Upper lobe of right lung (tissue), 1 donor: ENCODE measurements at regions not wholly inside any gene's neighbourhood (a gene's known extent, or its start where the extent isn't known, plus 50 kb on each side); places are given as distances from the start of the nearest gene placed in this dataset.

Source experiments
- ATAC-seq: fragments of 200-7000 bp; cut with Tn5 transposase; one replicate; pipeline ENCODE4 v1.9.1; 2020; ENCODE audit warnings: mild to moderate bottlenecking, moderate library complexity
- DNase-seq: peaks from one replicate; pipeline ENCODE4 v3.0.0-alpha.2; 2020
- H3K27ac ChIP-seq: fragments of 200-600 bp; one replicate; pipeline ENCODE4 v1.8.0; 2022
- H3K27me3 ChIP-seq: fragments of 200-600 bp; one replicate; pipeline ENCODE4 v1.8.0; 2022; ENCODE audit warnings: mild to moderate bottlenecking
- H3K36me3 ChIP-seq: fragments of 200-600 bp; one replicate; pipeline ENCODE4 v1.8.0; 2022
- H3K4me1 ChIP-seq: fragments of 200-600 bp; one replicate; pipeline ENCODE4 v1.8.0; 2022
- H3K4me3 ChIP-seq: fragments of 200-600 bp; one replicate; pipeline ENCODE4 v1.8.0; 2022; ENCODE audit warnings: mild to moderate bottlenecking
- H3K9me3 ChIP-seq: fragments of 200-600 bp; one replicate; pipeline ENCODE4 v1.8.0; 2022
- intact Hi-C: fragments of 100-400 bp; cut with DNase I; formaldehyde crosslinking; loops from one replicate; pipeline ENCODE4 v1.11.0; 2022
- TF ChIP-seq, protein P1 (sequence below): fragments of 200-600 bp; IDR thresholded peaks from one replicate; pipeline ENCODE4 v1.8.0; 2022; ENCODE audit warnings: antibody characterized with exemption
- donor health status: DM: no; HTN: yes; CAD: no; lungs with severe emphysema.

DNA sequence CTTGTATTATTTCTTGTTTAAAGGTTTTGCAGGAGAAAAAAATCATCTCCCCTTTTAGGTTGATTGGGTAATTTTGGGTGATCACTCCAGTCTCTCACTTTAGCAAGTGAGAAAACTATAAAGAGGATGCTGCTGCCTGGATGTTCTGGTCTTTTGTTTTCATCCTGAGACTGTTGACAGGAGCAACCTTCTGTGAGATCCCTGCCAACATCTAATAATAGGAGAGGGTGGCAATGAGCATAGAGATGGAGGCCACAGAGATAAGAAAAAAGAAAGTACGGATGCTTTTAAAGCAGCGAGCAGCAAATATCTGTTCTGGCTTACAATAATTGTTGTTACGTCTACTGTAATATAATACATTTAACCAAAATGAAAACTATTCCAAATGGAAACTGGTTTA is 293.6 kb upstream of the MTNR1B start:
- H3K9me3 ChIP-seq: no peaks in the 10 kb centered on the region
- no peak for DNase-seq
- intact Hi-C loops: no loop called here
- H3K4me1 ChIP-seq: no peaks in the 10 kb centered on the region
- no peak overlapping the region for H3K27ac ChIP-seq
- H3K36me3 ChIP-seq: no peaks in the 10 kb centered on the region
- no peaks in the 10 kb centered on the region for H3K27me3 ChIP-seq
- H3K4me3 ChIP-seq: no peak overlapping the region
- ATAC-seq: no peak
- TF ChIP-seq, protein P1, sequence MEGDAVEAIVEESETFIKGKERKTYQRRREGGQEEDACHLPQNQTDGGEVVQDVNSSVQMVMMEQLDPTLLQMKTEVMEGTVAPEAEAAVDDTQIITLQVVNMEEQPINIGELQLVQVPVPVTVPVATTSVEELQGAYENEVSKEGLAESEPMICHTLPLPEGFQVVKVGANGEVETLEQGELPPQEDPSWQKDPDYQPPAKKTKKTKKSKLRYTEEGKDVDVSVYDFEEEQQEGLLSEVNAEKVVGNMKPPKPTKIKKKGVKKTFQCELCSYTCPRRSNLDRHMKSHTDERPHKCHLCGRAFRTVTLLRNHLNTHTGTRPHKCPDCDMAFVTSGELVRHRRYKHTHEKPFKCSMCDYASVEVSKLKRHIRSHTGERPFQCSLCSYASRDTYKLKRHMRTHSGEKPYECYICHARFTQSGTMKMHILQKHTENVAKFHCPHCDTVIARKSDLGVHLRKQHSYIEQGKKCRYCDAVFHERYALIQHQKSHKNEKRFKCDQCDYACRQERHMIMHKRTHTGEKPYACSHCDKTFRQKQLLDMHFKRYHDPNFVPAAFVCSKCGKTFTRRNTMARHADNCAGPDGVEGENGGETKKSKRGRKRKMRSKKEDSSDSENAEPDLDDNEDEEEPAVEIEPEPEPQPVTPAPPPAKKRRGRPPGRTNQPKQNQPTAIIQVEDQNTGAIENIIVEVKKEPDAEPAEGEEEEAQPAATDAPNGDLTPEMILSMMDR: no peak

DNA sequence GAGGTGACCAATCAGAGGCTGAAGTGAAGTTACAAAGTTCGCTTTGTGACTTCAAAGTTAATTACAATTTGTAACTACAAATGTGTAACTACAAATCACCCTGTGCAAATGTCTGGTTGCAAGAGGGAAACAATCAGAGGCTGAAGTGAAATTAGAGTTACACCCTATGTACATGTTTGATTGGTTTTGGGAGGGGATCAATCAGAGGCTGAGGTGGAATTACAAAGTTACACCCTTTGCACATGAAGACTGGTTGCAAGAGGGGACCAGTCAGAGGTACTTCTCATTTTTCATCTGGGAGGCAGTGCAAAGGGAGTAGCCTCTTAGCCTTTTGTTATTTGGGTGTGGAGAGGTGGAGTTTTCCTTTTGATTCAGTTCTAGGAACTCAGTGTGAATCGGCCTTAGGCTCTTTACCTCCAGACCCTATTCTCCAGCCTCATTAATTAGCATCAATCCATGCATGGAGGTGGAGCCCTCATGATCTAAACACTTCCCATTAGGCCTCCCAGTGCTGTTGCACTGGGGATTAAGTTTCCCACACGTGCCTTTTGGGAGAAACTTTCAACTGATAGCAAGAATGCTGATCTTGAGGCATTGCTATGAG is 291.3 kb upstream of the MTNR1B start:
- Histone ChIP-seq H3K9me3 (no peaks in the 10 kb centered on the region), H3K27me3 (no peaks in the 10 kb centered on the region), H3K36me3 (no peaks in the 10 kb centered on the region), H3K4me3 (no peak overlapping the region), H3K4me1 (no peaks in the 10 kb centered on the region), H3K27ac (no peak overlapping the region)
- intact Hi-C loops: no loop called here
- ATAC-seq (no peak), DNase-seq (no peak)
- TF ChIP-seq, protein P1: no peak

DNA sequence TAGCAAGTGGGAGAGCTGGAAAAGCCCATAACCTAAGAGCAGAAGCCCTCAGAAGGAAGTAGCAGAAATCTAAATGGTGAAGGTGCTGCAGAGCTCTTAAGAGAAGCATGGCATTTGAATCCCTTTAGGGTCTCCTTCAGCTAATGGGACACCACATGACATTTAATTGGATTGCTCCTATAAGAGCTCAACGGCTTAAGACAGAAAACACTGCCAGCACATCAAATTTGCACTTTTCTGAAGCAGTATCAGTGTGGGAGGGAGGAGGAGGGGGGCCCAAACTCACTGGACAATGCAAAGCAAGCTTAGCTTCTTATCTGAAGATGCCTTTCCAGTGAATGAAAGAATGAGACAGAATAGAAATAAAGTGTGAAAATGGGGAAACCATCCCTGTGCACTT is 287.9 kb upstream of the MTNR1B start:
- Histone ChIP-seq H3K27ac (no peak overlapping the region), H3K36me3 (no peaks in the 10 kb centered on the region), H3K9me3 (no peaks in the 10 kb centered on the region), H3K4me3 (no peak overlapping the region), H3K27me3 (no peaks in the 10 kb centered on the region), H3K4me1 (no peaks in the 10 kb centered on the region)
- intact Hi-C loops: no loop called here
- no peak for ATAC-seq
- DNase-seq: no peak
- TF ChIP-seq, protein P1: no peak

DNA sequence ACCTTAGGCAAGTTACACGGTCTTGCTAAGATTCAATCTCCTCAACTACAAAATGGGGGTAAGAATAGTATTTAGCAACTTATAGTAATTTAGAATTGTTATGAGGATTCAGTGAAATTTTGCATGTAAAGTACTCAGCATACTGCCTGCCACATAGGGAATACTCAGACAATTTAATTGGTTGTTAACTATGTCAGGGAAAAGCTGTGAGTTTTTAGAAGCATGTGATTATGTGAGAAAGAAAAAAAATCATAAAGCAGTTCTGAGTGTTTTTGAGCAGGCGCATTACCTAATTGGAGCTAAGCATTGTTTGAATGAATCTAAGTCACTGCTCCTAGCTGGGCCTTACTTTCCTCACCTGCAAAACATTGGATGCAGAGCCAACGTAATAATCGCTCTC is 287.3 kb upstream of the MTNR1B start:
- no peak overlapping the region for H3K4me3 ChIP-seq
- H3K4me1 ChIP-seq: no peaks in the 10 kb centered on the region
- intact Hi-C loops: no loop called here
- DNase-seq (no peak), ATAC-seq (no peak)
- H3K36me3 ChIP-seq: no peaks in the 10 kb centered on the region
- no peak overlapping the region for H3K27ac ChIP-seq
- TF ChIP-seq, protein P1: no peak
- H3K27me3 ChIP-seq: no peaks in the 10 kb centered on the region
- H3K9me3 ChIP-seq: no peaks in the 10 kb centered on the region

DNA sequence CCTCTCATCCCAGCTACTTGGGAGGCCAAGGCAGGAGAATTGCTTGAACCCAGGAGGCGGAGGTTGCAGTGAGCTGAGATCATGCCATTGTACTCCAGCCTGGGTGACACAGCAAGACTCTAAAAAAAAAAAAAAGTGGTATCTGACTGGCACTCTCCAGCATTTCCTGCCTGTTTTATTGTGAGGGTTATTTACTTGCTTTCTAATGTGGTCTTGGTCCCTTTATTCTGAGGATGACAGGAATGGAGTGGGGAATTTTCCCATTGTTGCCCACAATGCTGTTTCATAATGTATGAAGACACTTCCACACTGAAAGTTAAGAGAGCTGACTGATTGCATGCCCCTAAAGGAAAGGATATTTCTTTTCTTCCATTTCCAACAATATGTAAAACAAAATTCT is 286.5 kb upstream of the MTNR1B start:
- Histone ChIP-seq H3K27me3 (no peaks in the 10 kb centered on the region), H3K4me1 (no peaks in the 10 kb centered on the region), H3K9me3 (no peaks in the 10 kb centered on the region), H3K36me3 (no peaks in the 10 kb centered on the region), H3K4me3 (no peak overlapping the region), H3K27ac (no peak overlapping the region)
- ATAC-seq (no peak), DNase-seq (no peak)
- intact Hi-C loops: no loop called here
- TF ChIP-seq, protein P1: no peak

DNA sequence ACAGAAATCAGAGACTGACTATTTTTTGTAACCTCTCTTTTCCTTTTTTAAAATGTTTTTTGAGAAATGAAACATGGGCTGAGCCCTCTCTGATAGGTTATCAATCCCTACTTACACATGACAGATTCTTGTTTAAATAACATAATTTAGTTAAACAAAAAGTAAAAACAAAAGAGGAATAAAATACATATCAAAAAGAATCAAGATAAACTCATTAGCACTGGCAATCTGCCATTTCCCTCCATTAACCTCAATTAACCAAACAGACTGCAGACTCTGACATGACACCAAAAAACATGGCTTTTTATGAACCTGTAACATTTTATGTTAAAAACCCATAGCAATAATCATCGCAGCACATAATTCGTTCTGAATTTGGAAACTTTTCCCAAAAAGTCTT is 284.4 kb upstream of the MTNR1B start:
- H3K27me3 ChIP-seq: no peaks in the 10 kb centered on the region
- TF ChIP-seq, protein P1: no peak
- ATAC-seq (no peak), DNase-seq (no peak)
- no peak overlapping the region for H3K27ac ChIP-seq
- no peak overlapping the region for H3K4me3 ChIP-seq
- H3K9me3 ChIP-seq: no peaks in the 10 kb centered on the region
- H3K36me3 ChIP-seq: no peaks in the 10 kb centered on the region
- H3K4me1 ChIP-seq: no peaks in the 10 kb centered on the region
- intact Hi-C loops: no loop called here
